T follicular helper cell (primary cell): ENCODE measurements at regions not wholly inside any gene's neighbourhood (a gene's known extent, or its start where the extent isn't known, plus 50 kb on each side); places are given as distances from the start of the nearest gene placed in this dataset.

Experiments
- DNase-seq: peaks from one replicate; pipeline ENCODE4 v3.0.0-alpha.2; 2020; ENCODE audit warnings: low read depth

DNA sequence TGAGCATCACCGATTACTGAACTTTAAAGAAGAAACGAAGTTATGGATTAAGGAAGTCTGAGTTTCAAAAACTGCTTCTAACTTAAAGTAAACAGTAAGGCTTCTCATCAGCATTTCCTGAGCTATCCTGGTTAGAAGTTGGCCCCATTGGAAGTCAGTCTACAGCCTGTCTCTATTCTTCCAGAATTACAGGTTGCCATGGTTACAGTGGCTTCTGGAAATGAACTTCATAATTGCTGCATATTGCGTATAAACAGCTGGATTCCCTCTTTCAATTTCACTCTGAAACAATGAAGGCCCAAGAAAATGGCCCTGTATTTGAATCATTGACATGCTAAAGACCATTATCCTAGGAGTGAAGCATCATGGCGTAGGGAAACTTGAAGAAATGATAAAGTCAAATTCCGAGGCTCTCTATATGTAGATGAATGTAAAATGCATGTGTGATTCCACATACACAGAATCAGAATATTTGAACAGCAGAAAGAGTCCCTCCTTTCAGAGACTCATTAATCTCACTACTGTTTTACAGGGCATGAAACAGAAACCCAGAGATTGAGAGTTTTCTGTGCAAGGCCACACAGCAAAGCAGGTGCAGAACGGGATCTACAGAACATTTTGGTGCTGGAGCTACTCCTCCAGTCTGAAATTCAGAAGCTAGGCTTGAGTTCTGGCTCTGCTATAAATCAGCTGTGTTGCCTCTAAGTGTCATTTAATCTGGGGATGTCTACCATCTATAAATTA, 856.4 kb upstream of the CELF4 start:
- no peak for DNase-seq

DNA sequence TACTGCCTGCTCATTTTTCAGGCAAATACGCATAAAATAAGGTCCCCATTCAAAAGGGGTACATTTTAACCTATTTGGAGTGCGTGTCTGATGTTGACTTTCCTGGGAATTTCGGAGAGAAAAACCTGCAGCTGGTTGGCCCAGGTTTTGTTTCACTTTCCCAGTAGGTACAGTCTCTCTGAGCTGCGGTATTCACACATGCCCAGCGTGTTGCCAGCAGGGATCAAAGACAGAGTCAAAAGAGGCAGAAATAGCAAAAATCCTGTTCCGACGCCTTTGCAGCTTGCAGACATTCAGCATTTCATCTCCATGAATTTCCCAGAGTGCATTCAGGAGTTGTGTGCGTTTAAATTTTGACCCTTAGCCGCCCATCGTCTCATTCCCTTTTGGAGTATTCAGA, 855.4 kb upstream of the CELF4 start:
- DNase-seq, result no peak

GRCh38 chr18:38420611-38421010, 855.0 kb upstream of the CELF4 start:
- no peak for DNase-seq

DNA sequence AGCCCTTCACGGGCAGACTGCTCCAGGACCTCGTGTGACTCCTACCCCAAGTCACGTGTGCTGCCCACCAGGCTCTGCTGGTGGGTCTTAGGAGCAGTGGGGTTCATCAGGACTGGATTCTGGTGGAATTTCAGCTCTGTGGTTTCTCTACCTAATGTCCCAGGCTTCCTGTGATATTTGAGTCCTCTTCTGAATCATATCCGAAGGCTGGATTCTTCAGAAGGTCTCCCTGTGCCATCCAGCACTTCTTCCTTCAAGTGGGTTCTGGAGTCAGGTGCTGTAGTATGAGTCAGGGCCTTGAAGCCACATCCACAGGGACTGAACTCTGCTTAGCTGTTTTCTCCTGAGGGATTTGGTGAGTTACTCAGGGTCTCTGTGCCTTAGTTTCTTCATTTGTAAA, 850.2 kb upstream of the CELF4 start:
- no peak for DNase-seq

DNA sequence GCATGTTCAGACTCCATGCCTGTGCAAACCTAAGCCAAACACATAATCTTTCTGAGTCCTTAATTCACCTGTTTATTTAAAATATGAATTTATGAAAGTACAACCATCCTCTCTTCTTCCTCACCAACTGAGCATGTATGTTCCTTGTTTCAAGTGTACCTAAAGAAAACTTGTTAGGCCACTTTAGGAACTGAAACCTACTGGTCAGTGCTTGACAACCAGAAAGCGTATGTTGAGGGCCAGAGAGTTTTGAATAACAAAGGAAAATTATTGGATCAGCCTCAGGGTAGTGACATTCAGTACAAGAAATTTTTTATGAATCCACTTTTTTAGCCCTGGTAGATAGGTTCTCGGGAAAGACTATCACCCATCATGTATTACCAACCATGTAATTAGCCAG, 847.6 kb upstream of the CELF4 start:
- no peak for DNase-seq

- DNase-seq, result no peak
These were observed 841.0 kb upstream of the CELF4 start for GRCh38 chr18:38406607-38407006.

DNA sequence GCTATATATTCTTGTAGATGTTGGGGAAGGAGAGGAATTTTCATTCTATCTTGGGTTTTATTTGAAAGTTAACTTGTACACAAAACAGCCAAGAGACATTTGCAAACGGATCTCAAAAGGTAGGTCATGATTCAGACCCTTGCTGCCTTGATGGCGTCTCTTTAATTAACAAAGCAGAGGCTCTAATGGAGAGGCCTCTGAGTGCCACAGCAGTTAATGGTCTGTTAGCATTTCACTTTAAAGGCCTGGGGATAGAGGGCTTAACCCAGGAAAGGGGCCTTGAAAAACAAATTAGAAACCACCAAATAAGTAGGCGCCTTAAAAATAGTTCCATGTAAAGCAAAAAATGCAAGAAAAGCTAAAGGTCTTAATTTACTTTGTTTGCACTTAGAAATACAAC, 836.9 kb upstream of the CELF4 start:
- DNase-seq, result no peak

GRCh38 chr18:38397094-38397493, 831.5 kb upstream of the CELF4 start:
- no peak for DNase-seq

DNA sequence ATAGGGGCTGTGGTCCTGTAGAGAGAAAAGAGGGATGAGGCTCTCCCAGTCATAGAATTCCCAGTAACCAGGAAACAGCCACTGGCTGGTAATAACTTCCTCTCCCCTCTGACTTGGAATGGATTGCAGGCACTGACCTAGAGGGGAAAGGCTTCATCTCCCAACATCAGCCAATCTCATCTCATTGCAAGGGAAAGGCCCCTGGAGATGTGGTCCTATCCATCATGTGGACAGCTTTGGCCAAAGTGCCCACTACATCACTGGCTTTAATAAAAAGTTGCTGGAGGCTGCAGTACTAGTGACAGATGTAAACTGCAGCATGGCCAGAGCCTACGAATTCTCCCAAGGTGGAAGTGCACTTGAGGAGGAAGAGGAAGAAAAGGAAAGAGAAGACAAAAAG, 820.5 kb upstream of the CELF4 start:
- no peak for DNase-seq

- no peak for DNase-seq
These were observed 804.4 kb upstream of the CELF4 start for GRCh38 chr18:38369772-38370690.

- DNase-seq, result no peak
These were observed 803.3 kb upstream of the CELF4 start for GRCh38 chr18:38368886-38369285.

- no peak for DNase-seq
These were observed 802.6 kb upstream of the CELF4 start for GRCh38 chr18:38368246-38368645.

DNA sequence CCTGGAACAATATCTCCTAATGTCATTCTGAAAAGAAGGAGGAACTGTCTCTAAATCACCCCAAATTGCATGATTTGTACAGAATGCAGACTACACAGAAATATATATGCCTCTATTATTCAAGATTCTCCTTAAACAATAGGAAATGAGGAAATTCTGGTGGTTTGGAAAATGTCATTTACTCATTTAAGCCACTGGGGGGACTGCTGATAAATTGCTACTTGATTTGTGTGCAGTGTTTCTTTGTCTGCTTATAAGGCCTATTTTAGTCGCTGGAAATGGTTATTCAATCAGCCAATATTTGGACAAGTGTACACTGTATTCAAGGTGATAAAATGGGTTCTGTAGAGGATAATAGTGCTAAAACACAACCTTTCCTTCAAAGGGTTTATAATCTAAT, 801.9 kb upstream of the CELF4 start:
- no peak for DNase-seq

GRCh38 chr18:38362286-38362792, 796.7 kb upstream of the CELF4 start:
- no peak for DNase-seq

GRCh38 chr18:38358805-38359657, 793.4 kb upstream of the CELF4 start:
- no peak for DNase-seq

DNA sequence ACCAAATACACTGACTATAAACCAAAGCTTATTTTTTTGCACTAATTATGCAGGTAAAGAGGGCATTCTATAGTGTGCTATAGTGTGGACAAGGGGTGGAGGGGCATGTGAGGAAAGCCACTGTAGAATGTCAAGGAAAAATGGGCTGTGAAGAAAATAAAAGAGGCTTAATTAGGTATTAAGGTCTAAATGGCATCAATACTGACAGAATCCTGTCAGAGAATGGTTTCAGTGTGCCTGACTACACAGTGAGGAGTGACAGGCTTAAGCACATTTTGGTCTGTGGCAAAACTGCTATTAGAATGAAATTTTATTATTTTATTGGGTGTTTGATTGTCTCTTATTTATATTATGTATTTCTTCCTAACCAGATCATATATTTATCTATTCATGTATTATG, 787.6 kb upstream of the CELF4 start:
- no peak for DNase-seq

- DNase-seq, result no peak
These were observed 784.5 kb upstream of the CELF4 start for GRCh38 chr18:38350141-38350540.

GRCh38 chr18:38330573-38330972, 765.0 kb upstream of the CELF4 start:
- DNase-seq, result no peak

DNA sequence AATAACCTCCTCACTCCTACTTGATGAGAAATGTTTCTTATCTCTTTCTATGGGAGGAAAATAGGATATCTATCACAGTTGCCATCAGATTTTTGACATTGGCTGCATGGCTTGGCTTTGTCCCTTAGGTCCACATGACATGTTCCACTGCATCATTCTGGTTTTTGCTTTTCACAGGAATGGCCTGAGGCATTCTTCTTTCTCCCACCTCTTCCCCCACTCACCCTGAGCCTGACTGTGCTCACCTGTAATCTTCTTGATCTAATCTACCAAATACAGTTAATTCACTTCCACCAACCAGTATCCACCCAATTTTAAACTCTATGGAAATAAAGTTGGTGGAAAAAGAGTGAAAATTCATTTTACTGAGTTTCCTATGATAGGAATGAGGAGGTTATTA, 763.5 kb upstream of the CELF4 start:
- DNase-seq, result no peak

DNA sequence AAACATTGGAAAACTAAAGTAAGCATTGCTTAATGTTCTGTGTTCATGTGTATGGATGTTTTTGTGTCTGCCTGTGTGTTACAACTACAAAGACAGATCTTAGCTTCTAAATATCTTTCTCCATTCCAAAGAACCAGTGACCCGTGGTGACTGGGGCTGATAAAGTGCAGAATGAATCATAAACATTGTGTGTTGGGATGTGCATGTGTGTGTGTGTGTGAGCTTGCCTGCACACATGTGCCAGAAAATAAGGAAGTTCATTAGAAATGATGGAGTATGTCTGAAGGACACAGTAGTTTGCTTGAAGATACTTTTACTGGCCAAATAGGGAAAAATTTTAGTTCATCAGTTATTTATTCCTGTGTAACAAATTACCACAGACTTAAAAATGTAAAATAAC, 756.6 kb upstream of the CELF4 start:
- no peak for DNase-seq

GRCh38 chr18:38321262-38321661, 755.7 kb upstream of the CELF4 start:
- DNase-seq, result no peak

GRCh38 chr18:38318416-38318815, 752.8 kb upstream of the CELF4 start:
- no peak for DNase-seq
